ENCODE measurements at regions not wholly inside any gene's neighbourhood (a gene's known extent, or its start where the extent isn't known, plus 50 kb on each side); places are given as distances from the start of the nearest gene placed in this dataset.

- no peak for DNase-seq
Measured at GRCh38 chr12:42957561-42958290, 368.2 kb upstream of the PRICKLE1 start.

- no peak for DNase-seq
Measured at GRCh38 chr12:42957136-42957535, 367.6 kb upstream of the PRICKLE1 start.

GRCh38 chr12:42953021-42953420, 363.5 kb upstream of the PRICKLE1 start:
- no peak for DNase-seq

- no peak for DNase-seq
Measured at GRCh38 chr12:42946871-42947381, 357.4 kb upstream of the PRICKLE1 start.

GRCh38 chr12:42945927-42946326, 356.4 kb upstream of the PRICKLE1 start:
- no peak for DNase-seq

GRCh38 chr12:42944516-42944915, 355.0 kb upstream of the PRICKLE1 start:
- DNase-seq: no peak

- DNase-seq: no peak
Measured at GRCh38 chr12:42936991-42937390, 347.4 kb upstream of the PRICKLE1 start.

- no peak for DNase-seq
Measured at GRCh38 chr12:42936260-42936659, 346.7 kb upstream of the PRICKLE1 start.

GRCh38 chr12:42935756-42936155, 346.2 kb upstream of the PRICKLE1 start:
- DNase-seq: no peak

GRCh38 chr12:42935090-42935489, 345.5 kb upstream of the PRICKLE1 start:
- no peak for DNase-seq

- DNase-seq: no peak
Measured at GRCh38 chr12:42933461-42934081, 344.0 kb upstream of the PRICKLE1 start.

GRCh38 chr12:42932936-42933335, 343.4 kb upstream of the PRICKLE1 start:
- DNase-seq: no peak

- no peak for DNase-seq
Measured at GRCh38 chr12:42926232-42926631, 336.7 kb upstream of the PRICKLE1 start.

GRCh38 chr12:42924482-42924881, 334.9 kb upstream of the PRICKLE1 start:
- DNase-seq: no peak

GRCh38 chr12:42923583-42923982, 334.0 kb upstream of the PRICKLE1 start:
- no peak for DNase-seq

GRCh38 chr12:42923156-42923555, 333.6 kb upstream of the PRICKLE1 start:
- DNase-seq: no peak

- DNase-seq: no peak
Measured at GRCh38 chr12:42922505-42922850, 332.9 kb upstream of the PRICKLE1 start.

- DNase-seq: no peak
Measured at GRCh38 chr12:42921741-42922504, 332.4 kb upstream of the PRICKLE1 start.

- DNase-seq: no peak
Measured at GRCh38 chr12:42919691-42920090, 330.1 kb upstream of the PRICKLE1 start.

- DNase-seq: no peak
Measured at GRCh38 chr12:42918443-42918842, 328.9 kb upstream of the PRICKLE1 start.

- no peak for DNase-seq
Measured at GRCh38 chr12:42916143-42916542, 326.6 kb upstream of the PRICKLE1 start.

GRCh38 chr12:42915426-42915825, 325.9 kb upstream of the PRICKLE1 start:
- DNase-seq: no peak

GRCh38 chr12:42912367-42912766, 322.8 kb upstream of the PRICKLE1 start:
- DNase-seq: no peak

- DNase-seq: no peak
Measured at GRCh38 chr12:42910656-42911055, 321.1 kb upstream of the PRICKLE1 start.

Measured in midbrain (tissue), 1 donor.